Nephron progenitor cell (in vitro differentiated cells): ENCODE measurements at regions not wholly inside any gene's neighbourhood (a gene's known extent, or its start where the extent isn't known, plus 50 kb on each side); places are given as distances from the start of the nearest gene placed in this dataset.

Source experiments
- DNase-seq: peaks from one replicate; pipeline ENCODE4 v3.0.0; 2021
- H3K27ac Mint-ChIP-seq: 2 replicates; pipeline ENCODE4 v1.8.0; 2021; ENCODE audit warnings: mild to moderate bottlenecking, moderate library complexity, mixed read lengths
- H3K27me3 Mint-ChIP-seq: 2 replicates; pipeline ENCODE4 v1.8.0; 2021; ENCODE audit warnings: mild to moderate bottlenecking, low read depth, mixed read lengths; ENCODE audit not compliant: poor library complexity
- H3K36me3 Mint-ChIP-seq: 2 replicates; pipeline ENCODE4 v1.8.0; 2021; ENCODE audit warnings: low read depth, mixed read lengths
- H3K4me1 Mint-ChIP-seq: 2 replicates; pipeline ENCODE4 v1.8.0; 2021; ENCODE audit warnings: mixed read lengths
- H3K4me3 Mint-ChIP-seq: 2 replicates; pipeline ENCODE4 v1.8.0; 2021; ENCODE audit warnings: mild to moderate bottlenecking, moderate library complexity, mixed read lengths
- H3K9me3 Mint-ChIP-seq: 2 replicates; pipeline ENCODE4 v1.8.0; 2021; ENCODE audit warnings: mild to moderate bottlenecking, moderate library complexity, mixed read lengths
- CTCF ChIP-seq: fragments of 200-600 bp; sonication (generic); IDR thresholded peaks from 2 replicates; pipeline ENCODE4 v1.5.0; 2021; ENCODE audit warnings: antibody characterized with exemption

DNA sequence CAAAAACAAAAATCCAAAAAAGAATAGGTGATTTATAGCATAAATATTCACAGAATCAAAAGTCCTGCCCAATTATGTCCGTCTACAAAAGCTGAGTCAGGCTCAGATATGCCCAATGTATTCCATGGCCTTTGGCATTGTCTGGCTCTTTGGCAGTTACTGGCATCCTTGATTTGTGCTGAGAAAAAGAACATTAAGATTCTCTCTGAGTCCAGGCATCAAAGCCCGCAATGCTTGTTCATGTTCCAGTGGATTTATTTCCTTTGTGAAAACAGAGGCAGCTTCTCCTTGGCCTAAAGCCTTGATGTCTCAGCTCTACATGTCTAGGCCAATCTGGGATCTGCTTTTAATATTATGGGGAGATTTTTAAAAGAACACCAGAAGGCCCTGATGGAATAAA is 76.1 kb upstream of the SLC4A11 start:
- H3K27ac Mint-ChIP-seq: no peak overlapping the region
- no peaks in the 10 kb centered on the region for H3K27me3 Mint-ChIP-seq
- peaks cover 30% of the 10 kb centered on the region for H3K36me3 Mint-ChIP-seq
- peaks cover 16% of the 10 kb centered on the region for H3K4me1 Mint-ChIP-seq
- H3K4me3 Mint-ChIP-seq: no peak overlapping the region
- H3K9me3 Mint-ChIP-seq: no peaks in the 10 kb centered on the region
- TF ChIP-seq CTCF: no peak
- DNase-seq: no peak

DNA sequence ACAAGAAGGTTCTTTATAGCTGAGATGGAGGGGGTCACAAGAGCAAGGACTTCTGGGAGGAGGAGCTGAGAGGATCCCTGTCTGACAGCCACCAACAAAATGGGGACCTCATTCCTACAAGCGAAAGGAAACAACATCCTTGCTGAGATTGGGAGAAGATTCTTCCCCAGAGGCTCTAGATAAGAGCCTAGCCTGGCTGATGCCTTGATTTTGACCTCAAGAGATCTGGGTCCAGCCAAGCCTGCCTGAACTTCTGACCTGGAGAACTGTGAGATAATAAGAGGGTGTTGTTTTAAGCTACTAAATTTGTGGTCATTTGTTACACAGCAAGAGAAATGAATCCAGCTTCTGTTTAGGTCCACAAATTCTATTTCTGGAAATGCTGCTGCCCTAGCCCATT is 75.4 kb upstream of the SLC4A11 start:
- Mint-ChIP-seq H3K4me3 (no peak overlapping the region), H3K27ac (peak overlapping the region; percentile 49), H3K4me1 (peaks cover 16% of the 10 kb centered on the region), H3K9me3 (no peaks in the 10 kb centered on the region), H3K27me3 (no peaks in the 10 kb centered on the region), H3K36me3 (peaks cover 34% of the 10 kb centered on the region)
- TF ChIP-seq CTCF: no peak
- no peak for DNase-seq

DNA sequence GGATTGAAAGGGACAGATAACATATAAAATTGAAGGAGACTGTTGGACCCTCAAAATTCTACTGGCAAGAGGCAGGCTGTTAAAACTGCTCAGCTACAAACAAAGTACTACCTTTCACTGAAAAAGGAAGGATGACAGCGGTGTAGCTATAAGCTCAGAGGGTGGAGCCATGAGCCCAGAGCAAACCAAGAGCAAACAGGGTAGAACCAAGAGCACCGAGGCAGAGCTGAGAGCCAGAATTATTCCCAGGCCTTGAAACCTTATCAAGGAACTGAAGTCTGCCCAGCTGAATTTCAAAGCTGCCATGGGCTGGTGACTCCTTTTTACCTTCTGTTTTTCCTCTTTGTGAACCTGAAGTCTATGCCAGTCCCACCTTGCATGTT is 74.7 kb upstream of the SLC4A11 start:
- no peak for TF ChIP-seq CTCF
- no peaks in the 10 kb centered on the region for H3K27me3 Mint-ChIP-seq
- H3K4me1 Mint-ChIP-seq: peaks cover 16% of the 10 kb centered on the region
- DNase-seq: no peak
- H3K27ac Mint-ChIP-seq: no peak overlapping the region
- no peaks in the 10 kb centered on the region for H3K9me3 Mint-ChIP-seq
- no peak overlapping the region for H3K4me3 Mint-ChIP-seq
- peaks cover 34% of the 10 kb centered on the region for H3K36me3 Mint-ChIP-seq

GRCh38 chr20:3312940-3313682 is 74.1 kb upstream of the SLC4A11 start:
- Mint-ChIP-seq H3K4me3 (no peak overlapping the region), H3K27me3 (no peaks in the 10 kb centered on the region), H3K36me3 (peaks cover 29% of the 10 kb centered on the region), H3K4me1 (peaks cover 16% of the 10 kb centered on the region), H3K9me3 (no peaks in the 10 kb centered on the region), H3K27ac (no peak overlapping the region)
- no peak for DNase-seq
- TF ChIP-seq CTCF: no peak

DNA sequence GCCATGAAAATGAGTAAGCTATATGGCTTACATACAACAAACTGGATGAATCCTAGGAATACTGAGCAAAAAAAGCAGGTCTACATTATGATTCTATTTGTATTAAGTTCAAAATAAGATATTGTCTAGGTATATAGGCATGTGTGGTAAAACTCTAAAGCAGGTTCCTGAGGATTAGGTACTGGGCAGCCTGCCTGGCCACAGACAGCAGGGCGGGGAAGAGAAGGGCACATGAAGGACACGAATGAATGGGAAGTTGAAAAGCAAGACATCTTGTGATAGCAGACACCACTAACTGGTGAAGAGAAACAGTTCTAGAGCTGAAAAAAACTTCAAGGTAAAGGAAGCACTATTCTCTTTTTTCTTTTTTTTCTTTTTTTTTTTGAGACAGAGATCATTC is 72.6 kb upstream of the SLC4A11 start:
- DNase-seq: no peak
- Mint-ChIP-seq H3K4me1 (peaks cover 15% of the 10 kb centered on the region), H3K27ac (no peak overlapping the region), H3K9me3 (no peaks in the 10 kb centered on the region), H3K4me3 (no peak overlapping the region), H3K36me3 (peaks cover 34% of the 10 kb centered on the region), H3K27me3 (no peaks in the 10 kb centered on the region)
- TF ChIP-seq CTCF: no peak

- no peak overlapping the region for H3K27ac Mint-ChIP-seq
- TF ChIP-seq CTCF: no peak
- H3K36me3 Mint-ChIP-seq: peaks cover 33% of the 10 kb centered on the region
- H3K4me3 Mint-ChIP-seq: no peak overlapping the region
- H3K27me3 Mint-ChIP-seq: no peaks in the 10 kb centered on the region
- no peaks in the 10 kb centered on the region for H3K9me3 Mint-ChIP-seq
- no peak for DNase-seq
- H3K4me1 Mint-ChIP-seq: peaks cover 3% of the 10 kb centered on the region
These were observed 70.2 kb upstream of the SLC4A11 start for GRCh38 chr20:3309226-3309625.
